CD4-positive, alpha-beta memory T cell (primary cell): ENCODE measurements at regions not wholly inside any gene's neighbourhood (a gene's known extent, or its start where the extent isn't known, plus 50 kb on each side); places are given as distances from the start of the nearest gene placed in this dataset.

Experiments used
- CTCF ChIA-PET: fragments of 350-600 bp; sonication (Branson Sonifier 250); formaldehyde crosslinking; loops from one replicate; lab custom pipeline; 2021; ENCODE audit warnings: inconsistent platforms; ENCODE audit not compliant: partially characterized antibody; lab: Charles Lee
- POLR2A ChIA-PET: fragments of 350-600 bp; sonication (Branson Sonifier 250); formaldehyde crosslinking; loops from one replicate; lab custom pipeline; 2021; ENCODE audit not compliant: partially characterized antibody; lab: Charles Lee
- DNase-seq, 5 donors: peaks; one replicate each; pipeline versions ENCODE4 v3.0.0 to v3.0.0-alpha.2; 2020 to 2022; ENCODE audit warnings: mixed read lengths in 1 of 5
- H3K27ac ChIP-seq: one replicate; pipeline ENCODE4 v1.7.0; 2013; ENCODE audit warnings: low read depth, low read length
- H3K27me3 ChIP-seq: 2 replicates; pipeline ENCODE4 v1.7.0; 2013; ENCODE audit warnings: mild to moderate bottlenecking, low read length, moderate library complexity; ENCODE audit not compliant: insufficient read depth
- H3K36me3 ChIP-seq: 2 replicates; pipeline ENCODE4 v1.7.0; 2013; ENCODE audit warnings: mild to moderate bottlenecking, low read length, moderate library complexity; ENCODE audit not compliant: insufficient read depth
- H3K4me1 ChIP-seq: 2 replicates; pipeline ENCODE4 v1.7.0; 2013; ENCODE audit warnings: mild to moderate bottlenecking, low read length, moderate library complexity; ENCODE audit not compliant: insufficient read depth
- H3K4me3 ChIP-seq, 2 donors: one replicate each; pipeline ENCODE4 v1.7.0; 2013; ENCODE audit warnings: low read length in 2 of 2, mild to moderate bottlenecking in 1 of 2
- H3K9me3 ChIP-seq, 2 donors: one replicate each; pipeline ENCODE4 v1.7.0; 2013; ENCODE audit warnings: low read length in 2 of 2, control low read depth in 1 of 2; ENCODE audit not compliant: control insufficient read depth in 1 of 2
- H3K27ac Mint-ChIP-seq, 7 donors: one replicate each; pipeline ENCODE4 v1.8.0; 2020 to 2021; ENCODE audit warnings: mixed read lengths in 7 of 7, mild to moderate bottlenecking in 6 of 7, inconsistent platforms in 3 of 7, moderate library complexity in 3 of 7
- H3K27me3 Mint-ChIP-seq, 2 donors: one replicate each; pipeline ENCODE4 v1.8.0; 2020 to 2021; ENCODE audit warnings: mixed read lengths in 2 of 2
- H3K36me3 Mint-ChIP-seq, 2 donors: one replicate each; pipeline ENCODE4 v1.8.0; 2020 to 2021; ENCODE audit warnings: mixed read lengths in 2 of 2, inconsistent platforms in 1 of 2, mild to moderate bottlenecking in 1 of 2
- H3K4me1 Mint-ChIP-seq, 4 donors: one replicate each; pipeline ENCODE4 v1.8.0; 2020 to 2021; ENCODE audit warnings: mixed read lengths in 4 of 4, mild to moderate bottlenecking in 1 of 4
- H3K4me3 Mint-ChIP-seq, 8 donors: one replicate each; pipeline ENCODE4 v1.8.0; 2020 to 2021; ENCODE audit warnings: mixed read lengths in 8 of 8, mild to moderate bottlenecking in 7 of 8, moderate library complexity in 6 of 8, inconsistent platforms in 3 of 8
- H3K9me3 Mint-ChIP-seq, 8 donors: one replicate each; pipeline ENCODE4 v1.8.0; 2020 to 2021; ENCODE audit warnings: mixed read lengths in 8 of 8, mild to moderate bottlenecking in 5 of 8, inconsistent platforms in 3 of 8, moderate library complexity in 1 of 8
- intact Hi-C: fragments of 100-400 bp; cut with micrococcal nuclease; formaldehyde crosslinking; loops from one replicate; pipeline ENCODE4 v1.15.1; 2023

DNA sequence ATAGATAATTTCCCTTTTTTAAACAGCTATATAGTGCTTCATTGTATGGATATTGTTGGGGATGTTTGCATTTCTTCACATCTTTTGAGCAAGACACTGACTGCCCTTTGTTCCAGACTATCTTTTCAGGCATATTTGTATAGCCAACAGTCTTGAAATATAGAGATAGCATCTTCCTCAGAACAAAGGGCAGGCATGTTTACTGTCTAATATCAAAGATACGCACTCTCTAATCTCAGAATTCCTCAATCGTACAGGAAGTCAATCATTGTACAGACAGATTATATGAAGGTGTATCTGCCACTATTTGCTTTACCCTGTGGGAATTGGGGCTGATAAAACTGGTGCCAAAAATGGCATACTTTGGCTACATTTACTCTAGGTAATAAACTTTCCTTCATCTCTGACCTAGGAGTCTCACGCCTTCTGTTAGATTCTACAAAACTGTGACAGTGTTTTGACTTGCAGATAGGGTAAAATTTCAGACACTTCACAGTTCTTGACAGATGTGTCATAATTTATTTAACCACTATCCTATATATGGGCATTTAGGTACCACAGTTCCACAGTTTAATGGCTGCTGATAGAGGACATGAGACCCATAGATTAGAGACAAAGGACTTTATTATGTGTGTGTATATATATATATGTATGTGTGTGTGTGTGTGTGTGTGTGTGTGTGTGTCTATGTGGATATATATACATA, 321.0 kb downstream of the IGSF11 start:
- no peak overlapping the region for H3K4me3 Mint-ChIP-seq
- POLR2A ChIA-PET: no interaction called here

DNA sequence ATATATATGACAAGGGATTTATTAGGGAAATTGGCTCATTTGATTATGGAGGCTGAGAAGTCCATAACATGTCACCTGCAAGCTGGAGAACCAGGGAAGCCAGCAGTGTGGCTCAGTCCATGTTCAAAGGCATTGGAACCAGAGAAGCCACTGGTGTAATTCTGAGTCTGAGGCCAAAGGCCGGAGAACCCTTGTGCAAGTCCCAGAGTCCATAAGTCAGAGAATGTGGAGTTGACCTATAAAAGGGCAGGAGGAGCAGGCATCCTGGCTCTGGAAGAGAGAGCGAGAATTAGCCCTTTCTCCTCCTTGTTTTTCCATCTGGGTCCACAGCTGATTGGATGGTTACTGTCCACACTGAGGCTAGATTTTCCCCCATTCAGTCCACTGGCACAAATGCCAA, 319.8 kb downstream of the IGSF11 start:
- H3K9me3 ChIP-seq: no peaks in the 10 kb centered on the region
- DNase-seq: no peak
- Mint-ChIP-seq H3K27ac (no peak overlapping the region), H3K4me1 (no peaks in the 10 kb centered on the region), H3K4me3 (no peak overlapping the region), H3K36me3 (no peaks in the 10 kb centered on the region), H3K27me3 (no peaks in the 10 kb centered on the region), H3K9me3 (peaks cover 0 to 10% (median 7%) of the 10 kb centered on the region in 8 donors)
- POLR2A ChIA-PET: no interaction called here
- H3K27me3 ChIP-seq: no peaks in the 10 kb centered on the region
- H3K4me3 ChIP-seq: no peak overlapping the region
- no peaks in the 10 kb centered on the region for H3K4me1 ChIP-seq
- H3K36me3 ChIP-seq: no peaks in the 10 kb centered on the region
- CTCF ChIA-PET: no interaction called here
- intact Hi-C loops: no loop called here
- H3K27ac ChIP-seq: no peak overlapping the region

More for the DNA sequence above, 321.0 kb downstream of the IGSF11 start:
- Mint-ChIP-seq H3K36me3 (no peaks in the 10 kb centered on the region), H3K9me3 (peaks cover 0 to 4% (median 0%) of the 10 kb centered on the region in 8 donors), H3K27me3 (no peaks in the 10 kb centered on the region), H3K4me1 (no peaks in the 10 kb centered on the region), H3K27ac (no peak overlapping the region)
- intact Hi-C loops: no loop called here
- CTCF ChIA-PET: no interaction called here
- Histone ChIP-seq H3K9me3 (no peaks in the 10 kb centered on the region), H3K36me3 (no peaks in the 10 kb centered on the region), H3K4me3 (no peak overlapping the region), H3K4me1 (no peaks in the 10 kb centered on the region), H3K27me3 (no peaks in the 10 kb centered on the region), H3K27ac (no peak overlapping the region)
- DNase-seq: no peak

DNA sequence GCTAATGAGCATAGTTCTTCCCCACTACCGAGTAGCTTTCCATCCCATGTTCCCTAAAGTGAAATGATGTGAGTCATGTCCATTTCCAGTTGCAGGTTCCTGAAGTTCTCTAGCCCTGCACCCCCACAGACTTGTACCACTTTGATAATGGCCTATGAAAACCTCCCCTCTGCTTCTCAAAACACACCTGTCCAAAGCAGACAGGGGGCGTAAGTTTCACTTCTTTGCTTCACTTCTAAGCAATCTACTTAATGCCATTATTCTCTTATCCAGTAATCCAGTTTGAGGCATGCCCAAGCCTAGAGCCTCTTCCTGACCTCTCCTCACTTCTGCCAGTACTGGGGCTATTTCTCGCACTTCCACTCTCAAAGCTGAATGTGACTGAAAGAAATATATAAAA, 305.1 kb downstream of the IGSF11 start:
- no peaks in the 10 kb centered on the region for H3K9me3 ChIP-seq
- intact Hi-C loops: no loop called here
- ChIA-PET POLR2A (no interaction called here), CTCF (interaction anchor here (1.2 kb wide), 1 partner anchor 11 kb away, joined by 3 read pairs; no protein-coding TSS in a partner anchor)
- no peak overlapping the region for H3K4me3 Mint-ChIP-seq
- H3K36me3 ChIP-seq: no peaks in the 10 kb centered on the region
- no peak overlapping the region for H3K27ac ChIP-seq
- H3K4me1 Mint-ChIP-seq: no peaks in the 10 kb centered on the region
- H3K27ac Mint-ChIP-seq: no peak overlapping the region
- no peak for DNase-seq
- H3K9me3 Mint-ChIP-seq: no peaks in the 10 kb centered on the region
- H3K4me1 ChIP-seq: no peaks in the 10 kb centered on the region
- no peaks in the 10 kb centered on the region for H3K36me3 Mint-ChIP-seq
- H3K27me3 Mint-ChIP-seq: peaks cover 0 to 1% of the 10 kb centered on the region in 2 donors
- H3K4me3 ChIP-seq: no peak overlapping the region
- no peaks in the 10 kb centered on the region for H3K27me3 ChIP-seq

DNA sequence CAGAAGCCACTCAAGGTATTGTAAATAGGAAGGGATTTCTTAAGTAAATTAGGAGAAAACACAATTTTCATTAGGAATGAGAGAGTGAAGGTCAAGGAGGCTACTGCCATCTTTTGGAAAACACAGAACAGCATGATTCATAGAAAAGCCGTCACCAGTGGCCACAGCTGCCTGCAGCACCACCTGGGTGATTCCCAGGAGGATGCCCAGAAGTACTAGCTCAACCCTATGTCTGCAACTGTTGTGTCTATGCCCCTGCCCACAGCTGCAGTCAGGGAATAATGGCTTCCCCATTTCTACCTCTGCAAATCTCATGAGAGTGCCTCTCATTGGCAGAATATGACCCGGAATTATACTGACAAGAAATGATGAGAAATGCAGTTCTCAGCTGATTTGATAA, 300.0 kb downstream of the IGSF11 start:
- Mint-ChIP-seq H3K4me3 (no peak overlapping the region), H3K36me3 (no peaks in the 10 kb centered on the region), H3K4me1 (no peaks in the 10 kb centered on the region), H3K9me3 (peaks cover 0 to 4% (median 1%) of the 10 kb centered on the region in 8 donors), H3K27ac (no peak overlapping the region), H3K27me3 (no peaks in the 10 kb centered on the region)
- no peaks in the 10 kb centered on the region for H3K27me3 ChIP-seq
- H3K9me3 ChIP-seq: no peaks in the 10 kb centered on the region
- no peak for DNase-seq
- ChIA-PET CTCF (no interaction called here), POLR2A (no interaction called here)
- intact Hi-C loops: no loop called here
- H3K4me3 ChIP-seq: no peak overlapping the region
- no peaks in the 10 kb centered on the region for H3K4me1 ChIP-seq
- no peaks in the 10 kb centered on the region for H3K36me3 ChIP-seq
- no peak overlapping the region for H3K27ac ChIP-seq

DNA sequence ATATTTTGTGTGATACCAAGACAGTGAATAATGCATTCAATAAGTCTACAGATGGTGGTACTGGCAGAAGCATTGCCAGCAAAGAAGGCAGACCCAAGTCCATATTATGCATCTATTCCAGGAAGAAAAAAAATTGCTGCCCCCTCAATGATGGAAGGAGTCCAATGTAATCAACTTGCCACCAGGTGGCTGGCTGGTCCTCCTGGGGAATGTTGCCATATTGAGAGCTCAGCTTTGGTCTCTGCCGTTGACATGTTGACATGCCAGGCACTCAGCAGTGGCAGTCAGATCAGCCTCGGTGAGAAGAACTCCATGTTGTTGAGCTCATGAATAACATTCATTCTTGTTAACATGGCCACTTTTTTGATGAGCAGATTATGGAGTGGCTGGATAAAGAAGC, 298.5 kb downstream of the IGSF11 start:
- Mint-ChIP-seq H3K9me3 (peaks cover 0 to 11% (median 3%) of the 10 kb centered on the region in 8 donors), H3K36me3 (no peaks in the 10 kb centered on the region), H3K4me1 (no peaks in the 10 kb centered on the region), H3K27me3 (no peaks in the 10 kb centered on the region), H3K27ac (no peak overlapping the region), H3K4me3 (no peak overlapping the region)
- ChIA-PET POLR2A (no interaction called here), CTCF (no interaction called here)
- Histone ChIP-seq H3K4me1 (no peaks in the 10 kb centered on the region), H3K27me3 (no peaks in the 10 kb centered on the region), H3K4me3 (no peak overlapping the region), H3K27ac (no peak overlapping the region), H3K9me3 (no peaks in the 10 kb centered on the region), H3K36me3 (no peaks in the 10 kb centered on the region)
- intact Hi-C loops: no loop called here
- DNase-seq: no peak

DNA sequence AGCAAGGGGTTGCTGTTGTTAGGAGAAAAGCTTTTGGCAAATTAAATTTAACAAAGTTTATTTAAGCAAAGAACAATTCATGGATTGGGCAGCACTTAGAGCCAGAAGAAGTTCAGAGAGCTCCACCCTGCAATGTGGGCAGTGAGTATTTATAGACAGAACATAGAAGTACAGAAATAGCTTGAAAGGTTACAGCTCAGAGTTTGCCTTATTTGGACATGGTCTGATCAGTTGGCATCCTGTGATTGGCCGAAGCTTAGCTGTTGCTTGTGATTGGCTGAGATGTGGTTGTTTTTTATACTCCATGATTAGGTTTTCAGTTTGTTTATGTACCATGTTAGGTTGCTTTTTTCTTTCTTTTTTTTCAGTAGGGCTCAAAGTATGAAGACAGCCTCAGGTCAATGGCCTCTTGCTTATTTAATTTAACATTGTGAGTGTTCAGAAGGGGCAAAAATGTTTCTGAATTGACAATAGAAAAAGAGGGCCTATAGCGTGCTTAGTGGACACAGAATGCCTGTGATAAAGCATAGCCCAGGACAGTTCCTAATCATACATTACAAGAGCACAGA, 293.8 kb downstream of the IGSF11 start:
- peaks cover 0 to 11% (median 5%) of the 10 kb centered on the region in 8 donors for H3K9me3 Mint-ChIP-seq
- no peaks in the 10 kb centered on the region for H3K4me1 Mint-ChIP-seq
- Histone ChIP-seq H3K4me3 (no peak overlapping the region), H3K9me3 (no peaks in the 10 kb centered on the region), H3K36me3 (no peaks in the 10 kb centered on the region), H3K27ac (no peak overlapping the region), H3K27me3 (no peaks in the 10 kb centered on the region), H3K4me1 (no peaks in the 10 kb centered on the region)
- CTCF ChIA-PET: interaction anchor here (1.3 kb wide), 1 partner anchor 11 kb away, joined by 3 read pairs; no protein-coding TSS in a partner anchor
- POLR2A ChIA-PET: no interaction called here
- no peaks in the 10 kb centered on the region for H3K36me3 Mint-ChIP-seq
- no peak overlapping the region for H3K27ac Mint-ChIP-seq
- H3K27me3 Mint-ChIP-seq: no peaks in the 10 kb centered on the region
- intact Hi-C loops: no loop called here
- no peak overlapping the region for H3K4me3 Mint-ChIP-seq
- DNase-seq: no peak

DNA sequence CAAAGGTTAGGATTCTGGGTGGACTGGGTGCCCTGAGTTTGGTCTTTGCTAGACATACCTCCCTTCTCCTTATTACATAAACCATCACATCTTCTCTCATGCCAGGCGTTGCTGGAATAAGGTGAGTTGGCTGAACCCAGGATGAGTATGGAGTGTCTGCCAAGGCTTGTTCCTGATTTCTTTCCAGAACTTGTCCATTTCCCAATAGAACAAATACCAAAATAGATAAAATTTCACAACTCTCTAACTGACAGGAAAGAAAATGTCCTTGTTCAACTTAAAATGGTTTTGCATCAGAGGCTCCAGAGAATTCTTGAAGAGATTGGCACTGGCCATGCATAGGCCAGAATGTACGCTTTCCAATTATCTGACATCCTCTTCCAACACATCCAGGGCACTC, 291.9 kb downstream of the IGSF11 start:
- H3K4me1 Mint-ChIP-seq: no peaks in the 10 kb centered on the region
- intact Hi-C loops: no loop called here
- POLR2A ChIA-PET: no interaction called here

More for the DNA sequence above, 291.9 kb downstream of the IGSF11 start:
- CTCF ChIA-PET: no interaction called here
- Mint-ChIP-seq H3K27me3 (no peaks in the 10 kb centered on the region), H3K9me3 (peaks cover 0 to 11% (median 6%) of the 10 kb centered on the region in 8 donors), H3K27ac (no peak overlapping the region), H3K4me3 (no peak overlapping the region), H3K36me3 (no peaks in the 10 kb centered on the region)
- Histone ChIP-seq H3K4me3 (no peak overlapping the region), H3K4me1 (no peaks in the 10 kb centered on the region), H3K27me3 (no peaks in the 10 kb centered on the region), H3K9me3 (no peaks in the 10 kb centered on the region), H3K27ac (no peak overlapping the region), H3K36me3 (no peaks in the 10 kb centered on the region)
- no peak for DNase-seq
